ENCODE measurements at regions not wholly inside any gene's neighbourhood (a gene's known extent, or its start where the extent isn't known, plus 50 kb on each side); places are given as distances from the start of the nearest gene placed in this dataset.

DNA sequence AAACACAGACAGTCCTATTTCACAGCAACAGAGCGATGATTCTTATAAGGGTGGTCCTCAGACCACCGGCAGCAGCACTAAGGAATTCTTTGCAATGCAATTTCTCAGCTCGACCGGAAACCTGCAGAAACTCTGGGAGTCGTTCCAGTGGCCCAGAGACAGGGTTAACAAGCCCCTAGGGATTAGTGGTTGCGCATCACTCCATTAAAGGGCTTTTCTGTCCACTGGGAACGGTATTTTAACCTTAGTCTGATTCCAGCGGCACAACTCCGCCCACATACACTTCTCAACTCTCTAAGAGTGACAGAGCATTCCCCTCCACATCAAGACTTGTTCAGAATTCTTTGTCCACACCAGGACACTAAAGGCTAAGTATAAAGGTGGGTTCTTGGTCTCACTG, 341.5 kb downstream of the TFAP2A start:
- no peaks in the 10 kb centered on the region for H3K4me1 ChIP-seq (ENCODE audit: control insufficient read depth in 5 of 5, insufficient read depth in 5 of 5, low read length in 5 of 5)
- 81 to 87% methylated on average over 9 of the region's 9 CpGs for WGBS, 2 donors
- no peaks in the 10 kb centered on the region for H3K27me3 ChIP-seq (ENCODE audit: control insufficient read depth in 3 of 3, insufficient read depth in 3 of 3, low read length in 2 of 3)
- ATAC-seq (ENCODE audit: insufficient read depth, low FRiP score): no peak
- no peaks in the 10 kb centered on the region for H3K9me3 ChIP-seq (ENCODE audit: control insufficient read depth in 4 of 4, insufficient read depth in 3 of 4, low read length in 3 of 4)
- H3K9ac ChIP-seq (ENCODE audit: insufficient read depth in 1 of 2, low read length in 2 of 2): no peak overlapping the region
- H3K4me3 ChIP-seq: no peak overlapping the region
- no peak overlapping the region for H3K27ac ChIP-seq (ENCODE audit: low read depth in 1 of 2, low read length in 1 of 2)
- TF ChIP-seq, protein P1, sequence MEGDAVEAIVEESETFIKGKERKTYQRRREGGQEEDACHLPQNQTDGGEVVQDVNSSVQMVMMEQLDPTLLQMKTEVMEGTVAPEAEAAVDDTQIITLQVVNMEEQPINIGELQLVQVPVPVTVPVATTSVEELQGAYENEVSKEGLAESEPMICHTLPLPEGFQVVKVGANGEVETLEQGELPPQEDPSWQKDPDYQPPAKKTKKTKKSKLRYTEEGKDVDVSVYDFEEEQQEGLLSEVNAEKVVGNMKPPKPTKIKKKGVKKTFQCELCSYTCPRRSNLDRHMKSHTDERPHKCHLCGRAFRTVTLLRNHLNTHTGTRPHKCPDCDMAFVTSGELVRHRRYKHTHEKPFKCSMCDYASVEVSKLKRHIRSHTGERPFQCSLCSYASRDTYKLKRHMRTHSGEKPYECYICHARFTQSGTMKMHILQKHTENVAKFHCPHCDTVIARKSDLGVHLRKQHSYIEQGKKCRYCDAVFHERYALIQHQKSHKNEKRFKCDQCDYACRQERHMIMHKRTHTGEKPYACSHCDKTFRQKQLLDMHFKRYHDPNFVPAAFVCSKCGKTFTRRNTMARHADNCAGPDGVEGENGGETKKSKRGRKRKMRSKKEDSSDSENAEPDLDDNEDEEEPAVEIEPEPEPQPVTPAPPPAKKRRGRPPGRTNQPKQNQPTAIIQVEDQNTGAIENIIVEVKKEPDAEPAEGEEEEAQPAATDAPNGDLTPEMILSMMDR (IDR thresholded peaks at IDR 0.05; ENCODE audit: control extremely low read depth, extremely low read depth): no peak
- H3K36me3 ChIP-seq (ENCODE audit: control insufficient read depth in 4 of 4, insufficient read depth in 4 of 4, low read length in 4 of 4): no peaks in the 10 kb centered on the region
- DNase-seq: peak in 1 of 3 donors; percentile 5

DNA sequence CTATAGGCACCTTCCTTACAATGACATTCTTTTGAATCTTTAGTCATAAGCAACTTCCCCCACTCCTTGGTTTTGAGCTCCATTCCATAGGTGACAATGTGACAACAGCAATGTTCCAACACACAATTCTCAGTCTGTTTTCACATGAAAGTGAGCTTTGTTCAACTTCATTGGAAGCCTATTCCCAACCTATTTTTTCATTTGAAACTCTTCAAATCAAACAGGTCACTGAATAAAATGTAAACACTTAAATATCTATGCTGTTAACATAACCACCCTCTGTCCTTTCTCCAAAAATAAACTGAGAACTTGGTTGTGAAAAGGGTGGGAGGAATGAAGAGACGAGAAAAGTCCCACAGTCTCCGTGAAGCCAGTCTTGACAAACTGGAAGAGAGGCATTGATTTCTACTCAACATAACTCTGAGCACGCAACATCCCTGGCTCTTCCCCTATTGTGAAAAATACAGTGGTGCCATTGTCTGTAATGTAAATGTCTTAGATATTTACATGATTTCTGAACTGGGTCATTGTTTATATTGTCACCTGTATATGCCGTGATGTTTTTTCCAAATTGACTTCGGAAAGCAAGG, 343.1 kb downstream of the TFAP2A start:
- DNase-seq (no peak), ATAC-seq (ENCODE audit: insufficient read depth, low FRiP score) (no peak)
- Histone ChIP-seq H3K27ac (ENCODE audit: low read depth in 1 of 2, low read length in 1 of 2) (no peak overlapping the region), H3K36me3 (ENCODE audit: control insufficient read depth in 4 of 4, insufficient read depth in 4 of 4, low read length in 4 of 4) (no peaks in the 10 kb centered on the region), H3K9me3 (ENCODE audit: control insufficient read depth in 4 of 4, insufficient read depth in 3 of 4, low read length in 3 of 4) (no peaks in the 10 kb centered on the region), H3K4me1 (ENCODE audit: control insufficient read depth in 5 of 5, insufficient read depth in 5 of 5, low read length in 5 of 5) (no peaks in the 10 kb centered on the region), H3K9ac (ENCODE audit: insufficient read depth in 1 of 2, low read length in 2 of 2) (no peak overlapping the region), H3K27me3 (ENCODE audit: control insufficient read depth in 3 of 3, insufficient read depth in 3 of 3, low read length in 2 of 3) (no peaks in the 10 kb centered on the region), H3K4me3 (no peak overlapping the region)
- 70 to 80% methylated on average over 5 of the region's 5 CpGs for WGBS, 2 donors
- TF ChIP-seq, protein P1 (IDR thresholded peaks at IDR 0.05; ENCODE audit: control extremely low read depth, extremely low read depth): no peak

- DNase-seq (no peak), ATAC-seq (ENCODE audit: insufficient read depth, low FRiP score) (no peak)
- 52 to 57% methylated on average over 2 of the region's 2 CpGs for WGBS, 2 donors
- Histone ChIP-seq H3K4me3 (no peak overlapping the region), H3K9me3 (ENCODE audit: control insufficient read depth in 4 of 4, insufficient read depth in 3 of 4, low read length in 3 of 4) (no peaks in the 10 kb centered on the region), H3K36me3 (ENCODE audit: control insufficient read depth in 4 of 4, insufficient read depth in 4 of 4, low read length in 4 of 4) (no peaks in the 10 kb centered on the region), H3K27me3 (ENCODE audit: control insufficient read depth in 3 of 3, insufficient read depth in 3 of 3, low read length in 2 of 3) (no peaks in the 10 kb centered on the region), H3K4me1 (ENCODE audit: control insufficient read depth in 5 of 5, insufficient read depth in 5 of 5, low read length in 5 of 5) (no peaks in the 10 kb centered on the region), H3K9ac (ENCODE audit: insufficient read depth in 1 of 2, low read length in 2 of 2) (no peak overlapping the region), H3K27ac (ENCODE audit: low read depth in 1 of 2, low read length in 1 of 2) (no peak overlapping the region)
- TF ChIP-seq, protein P1 (IDR thresholded peaks at IDR 0.05; ENCODE audit: control extremely low read depth, extremely low read depth): no peak
Observed at GRCh38 chr6:10060004-10060403, 354.9 kb downstream of the TFAP2A start.

DNA sequence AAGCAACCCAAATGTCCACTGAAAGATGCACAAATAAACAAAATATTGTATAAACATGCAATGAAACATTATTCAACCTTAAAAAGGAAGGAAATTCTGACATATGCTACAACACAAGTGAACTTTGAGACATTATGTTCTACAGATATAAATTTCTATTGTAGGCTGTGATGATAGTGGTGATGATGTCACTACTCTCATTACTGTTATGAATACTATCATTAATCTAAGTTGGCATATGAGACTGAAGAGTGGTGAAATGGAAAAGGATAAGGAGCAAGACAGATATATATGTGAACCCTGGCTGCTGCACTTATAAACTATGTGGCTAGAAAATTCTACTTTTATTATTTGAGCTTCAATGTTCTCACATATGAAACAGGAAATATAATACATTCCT, 360.2 kb downstream of the TFAP2A start:
- no peak for DNase-seq
- H3K27me3 ChIP-seq (ENCODE audit: control insufficient read depth in 3 of 3, insufficient read depth in 3 of 3, low read length in 2 of 3): no peaks in the 10 kb centered on the region
- TF ChIP-seq, protein P1 (IDR thresholded peaks at IDR 0.05; ENCODE audit: control extremely low read depth, extremely low read depth): no peak
- no peak overlapping the region for H3K4me3 ChIP-seq
- no peaks in the 10 kb centered on the region for H3K9me3 ChIP-seq (ENCODE audit: control insufficient read depth in 4 of 4, insufficient read depth in 3 of 4, low read length in 3 of 4)
- no peak overlapping the region for H3K27ac ChIP-seq (ENCODE audit: low read depth in 1 of 2, low read length in 1 of 2)
- H3K4me1 ChIP-seq (ENCODE audit: control insufficient read depth in 5 of 5, insufficient read depth in 5 of 5, low read length in 5 of 5): no peaks in the 10 kb centered on the region
- H3K36me3 ChIP-seq (ENCODE audit: control insufficient read depth in 4 of 4, insufficient read depth in 4 of 4, low read length in 4 of 4): no peaks in the 10 kb centered on the region
- H3K9ac ChIP-seq (ENCODE audit: insufficient read depth in 1 of 2, low read length in 2 of 2): no peak overlapping the region
- no peak for ATAC-seq (ENCODE audit: insufficient read depth, low FRiP score)
